NB4 (cell line): ENCODE measurements at regions not wholly inside any gene's neighbourhood (a gene's known extent, or its start where the extent isn't known, plus 50 kb on each side); places are given as distances from the start of the nearest gene placed in this dataset.

Source experiments
- DNase-seq: peaks from one replicate; pipeline ENCODE4 v3.0.0; 2010; ENCODE audit warnings: low read depth
- H3K4me3 ChIP-seq: one replicate; pipeline ENCODE4 v1.5.1; 2011; ENCODE audit warnings: mild to moderate bottlenecking, low read depth, low read length, moderate library complexity
- MAX ChIP-seq: IDR thresholded peaks from 2 replicates; pipeline ENCODE4 v1.6.1; 2011; ENCODE audit warnings: low read depth, low read length
- MYC ChIP-seq: IDR thresholded peaks from 2 replicates; pipeline ENCODE4 v1.6.1; 2011; ENCODE audit warnings: low read depth, low read length
- POLR2A ChIP-seq: IDR thresholded peaks from 2 replicates; pipeline ENCODE4 v1.6.1; 2011; ENCODE audit warnings: mild to moderate bottlenecking; ENCODE audit not compliant: insufficient read length; ENCODE audit errors: extremely low read depth
- TF ChIP-seq, protein P1 (sequence below): IDR thresholded peaks from one replicate; pipeline ENCODE4 v1.5.1; 2012; ENCODE audit warnings: low read depth, low read length

- DNase-seq: no peak
- TF ChIP-seq POLR2A: no peak
- TF ChIP-seq, protein P1, sequence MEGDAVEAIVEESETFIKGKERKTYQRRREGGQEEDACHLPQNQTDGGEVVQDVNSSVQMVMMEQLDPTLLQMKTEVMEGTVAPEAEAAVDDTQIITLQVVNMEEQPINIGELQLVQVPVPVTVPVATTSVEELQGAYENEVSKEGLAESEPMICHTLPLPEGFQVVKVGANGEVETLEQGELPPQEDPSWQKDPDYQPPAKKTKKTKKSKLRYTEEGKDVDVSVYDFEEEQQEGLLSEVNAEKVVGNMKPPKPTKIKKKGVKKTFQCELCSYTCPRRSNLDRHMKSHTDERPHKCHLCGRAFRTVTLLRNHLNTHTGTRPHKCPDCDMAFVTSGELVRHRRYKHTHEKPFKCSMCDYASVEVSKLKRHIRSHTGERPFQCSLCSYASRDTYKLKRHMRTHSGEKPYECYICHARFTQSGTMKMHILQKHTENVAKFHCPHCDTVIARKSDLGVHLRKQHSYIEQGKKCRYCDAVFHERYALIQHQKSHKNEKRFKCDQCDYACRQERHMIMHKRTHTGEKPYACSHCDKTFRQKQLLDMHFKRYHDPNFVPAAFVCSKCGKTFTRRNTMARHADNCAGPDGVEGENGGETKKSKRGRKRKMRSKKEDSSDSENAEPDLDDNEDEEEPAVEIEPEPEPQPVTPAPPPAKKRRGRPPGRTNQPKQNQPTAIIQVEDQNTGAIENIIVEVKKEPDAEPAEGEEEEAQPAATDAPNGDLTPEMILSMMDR: no peak
Observed at GRCh38 chr2:82237994-82238662, 1933.6 kb upstream of the LRRTM1 start.

GRCh38 chr2:82234283-82234874 lies 1929.8 kb upstream of the LRRTM1 start:
- no peak overlapping the region for H3K4me3 ChIP-seq

More at GRCh38 chr2:82237994-82238662, 1933.6 kb upstream of the LRRTM1 start:
- no peak overlapping the region for H3K4me3 ChIP-seq

DNA sequence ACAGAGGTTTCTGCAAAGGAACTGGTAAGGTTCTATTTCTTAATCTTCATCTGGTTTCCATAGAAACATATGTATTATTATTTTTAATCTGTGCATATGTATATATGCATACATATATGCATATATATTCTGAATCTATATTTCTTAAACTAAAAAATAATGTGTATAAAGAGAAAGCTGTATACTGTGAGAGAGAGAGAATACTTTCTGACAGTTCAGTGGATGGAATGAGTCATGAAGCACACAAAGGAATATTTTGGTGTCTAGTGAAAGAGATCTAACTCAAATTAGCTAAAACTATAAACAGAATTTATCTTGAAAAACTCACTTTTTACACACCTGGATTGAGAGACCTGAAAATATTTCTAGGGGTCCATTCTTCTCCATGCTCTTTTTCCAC lies 1929.3 kb upstream of the LRRTM1 start:
- DNase-seq: no peak
- no peak overlapping the region for H3K4me3 ChIP-seq
- TF ChIP-seq MAX (no peak), MYC (no peak), POLR2A (no peak)
- TF ChIP-seq, protein P1: no peak

More at GRCh38 chr2:82234283-82234874, 1929.8 kb upstream of the LRRTM1 start:
- TF ChIP-seq, protein P1: peak; percentile 8
- TF ChIP-seq POLR2A: no peak
- peak; percentile 8 for DNase-seq

DNA sequence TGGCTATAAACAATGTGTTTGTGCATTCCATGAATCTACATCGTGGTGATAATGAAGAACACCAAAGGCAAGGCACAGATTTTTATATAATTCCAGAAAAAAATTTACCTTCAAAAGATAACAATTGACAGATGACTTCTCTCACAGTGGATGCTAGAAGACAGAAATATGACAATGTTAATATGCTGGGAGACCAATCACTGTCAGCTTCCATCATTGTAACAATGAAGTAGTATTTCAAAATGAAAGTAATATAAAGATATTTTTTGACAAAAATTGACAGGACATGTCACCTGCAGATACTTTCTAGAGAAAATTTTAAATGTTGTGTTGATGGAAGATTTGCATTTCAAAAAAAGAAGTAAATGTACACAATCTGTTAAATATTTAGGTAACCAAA lies 1925.9 kb upstream of the LRRTM1 start:
- TF ChIP-seq MAX (no peak), POLR2A (no peak), MYC (no peak)
- TF ChIP-seq, protein P1: no peak
- DNase-seq: no peak
- H3K4me3 ChIP-seq: no peak overlapping the region

- H3K4me3 ChIP-seq: no peak overlapping the region
- TF ChIP-seq, protein P1: no peak
- TF ChIP-seq POLR2A: no peak
- no peak for TF ChIP-seq MYC
- TF ChIP-seq MAX: no peak
- DNase-seq: no peak
Observed at GRCh38 chr2:82226441-82226840, 1921.9 kb upstream of the LRRTM1 start.

DNA sequence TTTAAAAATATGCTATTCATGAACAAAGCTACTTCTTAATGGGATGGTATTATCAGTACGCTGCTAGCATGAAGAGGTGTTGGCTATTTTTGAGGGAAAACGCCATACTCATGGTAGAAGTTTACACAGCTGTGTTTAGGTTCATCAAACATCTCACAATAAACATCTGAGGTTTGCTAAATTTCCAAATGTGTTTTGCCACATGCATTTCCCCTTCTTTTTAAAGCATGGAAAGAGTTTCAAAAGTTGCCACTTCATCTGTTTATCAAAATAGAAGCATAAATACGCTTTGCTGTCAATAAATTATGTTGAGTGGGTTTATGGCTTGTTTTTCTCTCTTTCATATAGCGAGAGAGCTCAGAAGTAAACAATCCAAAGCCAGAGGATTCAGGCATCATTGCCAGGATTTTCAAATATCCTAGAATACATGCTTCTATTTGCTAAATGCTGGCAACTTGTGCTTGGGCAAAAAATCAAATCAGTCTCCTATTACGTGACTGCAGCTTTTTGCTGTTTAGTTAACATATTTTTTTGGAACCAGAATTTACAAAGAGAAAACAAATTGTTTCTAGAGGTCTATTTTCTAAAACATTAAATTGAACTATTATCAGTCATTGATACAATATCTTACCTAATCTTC lies 1919.9 kb upstream of the LRRTM1 start:
- DNase-seq: no peak
- H3K4me3 ChIP-seq: no peak overlapping the region
- TF ChIP-seq POLR2A (no peak), MYC (no peak), MAX (no peak)
- TF ChIP-seq, protein P1: no peak
